ENCODE measurements at regions not wholly inside any gene's neighbourhood (a gene's known extent, or its start where the extent isn't known, plus 50 kb on each side); places are given as distances from the start of the nearest gene placed in this dataset.

DNA sequence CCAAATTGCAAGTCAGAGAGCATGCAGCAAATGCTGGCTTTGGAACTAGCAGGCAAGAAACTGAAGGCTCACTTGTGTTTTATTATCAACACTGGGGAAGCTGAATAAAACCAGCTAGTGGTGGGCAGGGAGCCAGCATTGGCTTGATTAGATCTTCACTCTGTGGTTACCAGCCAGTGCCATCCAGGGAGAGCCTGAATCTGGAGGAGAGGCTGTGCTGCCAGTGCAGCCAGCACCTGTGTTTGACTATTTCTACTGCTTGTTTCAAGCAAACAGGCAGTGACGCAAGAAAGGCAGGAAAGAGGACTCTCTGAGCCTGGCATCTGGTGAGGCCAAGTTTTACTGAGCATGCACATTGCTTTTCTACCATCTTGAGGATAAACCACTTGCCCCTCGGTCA is 247.0 kb downstream of the PHLDA1 start (continued):
- TF ChIP-seq MEF2A (IDR thresholded peaks at IDR 0.05; ENCODE audit: borderline replicate concordance, low read depth) (no peak), SMC3 (IDR thresholded peaks at IDR 0.05; ENCODE audit: low read depth, low read length) (peak; percentile 28; the same call in 1 of the 2 replicates), RFX5 (IDR thresholded peaks at IDR 0.05; ENCODE audit: low read length) (no peak), EZH2phosphoT487 (IDR thresholded peaks at IDR 0.05; ENCODE audit: borderline replicate concordance, low read depth) (no peak), NRF1 (IDR thresholded peaks at IDR 0.05; ENCODE audit: low read depth, low read length) (no peak), NFIC (IDR thresholded peaks at IDR 0.05; ENCODE audit: borderline replicate concordance) (peak; percentile 94), SIN3A (IDR thresholded peaks at IDR 0.05; ENCODE audit: borderline replicate concordance, low read depth, low read length) (0 out of 2 replicates have a peak, but pooled peaks have one; percentile 24), GABPA (IDR thresholded peaks at IDR 0.05; ENCODE audit: low read depth) (no peak), RAD21 (IDR thresholded peaks at IDR 0.05; ENCODE audit: low read length) (peak; percentile 40), FOXJ3 (CRISPR knock-in tag; IDR thresholded peaks at IDR 0.05) (peak; percentile 81; the same call in 1 of the 2 replicates)
- TF ChIP-seq, protein P1, sequence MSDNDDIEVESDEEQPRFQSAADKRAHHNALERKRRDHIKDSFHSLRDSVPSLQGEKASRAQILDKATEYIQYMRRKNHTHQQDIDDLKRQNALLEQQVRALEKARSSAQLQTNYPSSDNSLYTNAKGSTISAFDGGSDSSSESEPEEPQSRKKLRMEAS (IDR thresholded peaks at IDR 0.05; ENCODE audit: low read depth), result peak; percentile 59

DNA sequence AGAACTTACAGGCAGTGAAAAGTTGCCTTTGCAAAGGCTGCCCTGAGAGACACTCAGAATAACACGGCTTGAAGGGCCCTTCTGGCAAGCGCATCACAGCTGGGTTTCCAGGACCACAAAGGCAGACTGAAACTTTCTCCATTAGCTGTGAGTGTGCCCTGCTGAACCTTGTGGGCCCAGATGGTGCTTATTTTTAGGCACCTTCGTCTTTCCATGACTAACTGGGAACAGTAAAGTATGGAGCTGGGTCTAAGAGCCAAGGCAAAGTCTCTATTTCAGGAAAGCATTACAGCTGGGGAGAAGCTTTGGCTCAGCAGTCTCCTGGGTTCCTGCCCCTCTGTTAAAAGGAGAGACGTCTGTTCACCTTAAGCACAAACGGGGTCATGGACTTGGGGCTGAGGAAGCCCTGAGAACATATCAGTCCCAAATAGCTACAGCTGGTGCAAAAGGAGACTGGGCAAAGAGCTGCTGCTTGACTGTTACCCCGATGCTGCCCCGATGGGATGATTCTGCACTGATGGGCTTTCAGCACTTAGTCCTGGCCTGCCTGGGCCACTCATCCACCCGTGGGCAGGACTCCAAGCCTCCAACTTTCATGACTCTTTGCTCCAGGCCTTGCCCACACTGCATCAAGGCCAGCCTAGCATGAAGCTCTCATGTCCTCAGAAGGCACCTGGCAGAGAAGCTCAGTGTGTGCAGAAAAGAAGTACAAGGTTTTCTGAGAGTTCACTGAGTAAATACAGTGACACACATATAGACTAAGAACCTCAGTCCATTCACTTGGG is 248.3 kb downstream of the PHLDA1 start:
- CTCF ChIA-PET, result interaction anchor here (0.8 to 1.6 kb wide), 4 partner anchors 10 to 249 kb away, joined by 3 to 4 read pairs (median 3); partner anchors contain the start of gene PHLDA1
- Histone ChIP-seq H3K9me2 (no peaks in the 10 kb centered on the region), H3K36me3 (replicated peaks in 1 of 2; ENCODE audit: control insufficient read depth in 1 of 2, insufficient read depth in 2 of 2, low read length in 1 of 2) (no peaks in the 10 kb centered on the region)

More for the DNA sequence above, 248.3 kb downstream of the PHLDA1 start:
- Histone ChIP-seq H2AFZ (ENCODE audit: low read depth) (no peak overlapping the region), H3K79me2 (ENCODE audit: insufficient read depth) (no peaks in the 10 kb centered on the region), H3K27me3 (ENCODE audit: insufficient read depth) (no peaks in the 10 kb centered on the region), H3K27ac (ENCODE audit: low read depth in 2 of 2, low read length in 1 of 2) (no peak overlapping the region), H3K4me2 (no peak overlapping the region), H3K9me3 (no peaks in the 10 kb centered on the region), H3K4me3 (ENCODE audit: low read depth in 2 of 2, low read length in 1 of 2) (no peak overlapping the region), H3K9ac (no peak overlapping the region), H3F3A (replicated peaks; ENCODE audit: insufficient read depth) (peaks cover 11% of the 10 kb centered on the region), H3K4me1 (ENCODE audit: control insufficient read depth in 1 of 2, insufficient read depth in 2 of 2, low read depth in 1 of 2, low read length in 1 of 2) (peaks cover 13 to 24% of the 10 kb centered on the region in 2 experiments; a peak in 2 of 4 replicates), H4K20me1 (ENCODE audit: insufficient read depth) (no peaks in the 10 kb centered on the region)
- TF ChIP-seq RXRA (IDR thresholded peaks at IDR 0.05; ENCODE audit: borderline replicate concordance, low read depth), result no peak
- TF ChIP-seq, protein P2, sequence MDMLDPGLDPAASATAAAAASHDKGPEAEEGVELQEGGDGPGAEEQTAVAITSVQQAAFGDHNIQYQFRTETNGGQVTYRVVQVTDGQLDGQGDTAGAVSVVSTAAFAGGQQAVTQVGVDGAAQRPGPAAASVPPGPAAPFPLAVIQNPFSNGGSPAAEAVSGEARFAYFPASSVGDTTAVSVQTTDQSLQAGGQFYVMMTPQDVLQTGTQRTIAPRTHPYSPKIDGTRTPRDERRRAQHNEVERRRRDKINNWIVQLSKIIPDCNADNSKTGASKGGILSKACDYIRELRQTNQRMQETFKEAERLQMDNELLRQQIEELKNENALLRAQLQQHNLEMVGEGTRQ (IDR thresholded peaks at IDR 0.05; ENCODE audit: borderline replicate concordance, low read depth, low read length), result no peak
- TF ChIP-seq POLR2AphosphoS5 (IDR thresholded peaks at IDR 0.05; ENCODE audit: low read depth, low read length), result no peak
- no peak for TF ChIP-seq SIN3A (IDR thresholded peaks at IDR 0.05; ENCODE audit: borderline replicate concordance, low read depth, low read length)
- no peak for TF ChIP-seq TAF1 (IDR thresholded peaks at IDR 0.05; ENCODE audit: borderline replicate concordance, low read depth, low read length)
- TF ChIP-seq, protein P3, sequence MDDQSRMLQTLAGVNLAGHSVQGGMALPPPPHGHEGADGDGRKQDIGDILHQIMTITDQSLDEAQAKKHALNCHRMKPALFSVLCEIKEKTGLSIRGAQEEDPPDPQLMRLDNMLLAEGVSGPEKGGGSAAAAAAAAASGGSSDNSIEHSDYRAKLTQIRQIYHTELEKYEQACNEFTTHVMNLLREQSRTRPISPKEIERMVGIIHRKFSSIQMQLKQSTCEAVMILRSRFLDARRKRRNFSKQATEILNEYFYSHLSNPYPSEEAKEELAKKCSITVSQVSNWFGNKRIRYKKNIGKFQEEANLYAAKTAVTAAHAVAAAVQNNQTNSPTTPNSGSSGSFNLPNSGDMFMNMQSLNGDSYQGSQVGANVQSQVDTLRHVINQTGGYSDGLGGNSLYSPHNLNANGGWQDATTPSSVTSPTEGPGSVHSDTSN (IDR thresholded peaks at IDR 0.05), result no peak
- 92% methylated on average over 8 of the region's 8 CpGs for WGBS (ENCODE audit: low lambda C conversion rate)
- POLR2A ChIA-PET, result no interaction called here
- DNase-seq, result no peak
